OCI-LY1 (cell line): ENCODE measurements at regions not wholly inside any gene's neighbourhood (a gene's known extent, or its start where the extent isn't known, plus 50 kb on each side); places are given as distances from the start of the nearest gene placed in this dataset.

Source experiments
- CTCF ChIP-seq: fragments of 200-600 bp; sonication (generic), shearing (Covaris generic); IDR thresholded peaks from 2 replicates; pipeline ENCODE4 v1.5.1; 2017; ENCODE audit warnings: mild to moderate bottlenecking, antibody characterized with exemption, low read length, moderate library complexity, mixed read lengths
- EZH2 ChIP-seq: fragments of 200-600 bp; sonication (generic), shearing (Covaris generic); IDR thresholded peaks from 2 replicates; pipeline ENCODE4 v1.8.0; 2017; ENCODE audit warnings: borderline replicate concordance, mixed run types, mild to moderate bottlenecking, antibody characterized with exemption, low read length, moderate library complexity, mixed read lengths

- TF ChIP-seq CTCF = no peak
- no peak for TF ChIP-seq EZH2
Observed at GRCh38 chr1:239998312-239998649, 93.4 kb upstream of the FMN2 start.
